SKM-1 treated with dmso at 0.1 percent for 144 hours (cell line): ENCODE measurements at regions not wholly inside any gene's neighbourhood (a gene's known extent, or its start where the extent isn't known, plus 50 kb on each side); places are given as distances from the start of the nearest gene placed in this dataset.

Experiments used
- DNase-seq: peaks from one replicate; lab custom pipeline; 2025; ENCODE audit not compliant: unreplicated experiment; lab: John Stamatoyannopoulos, UW

DNA sequence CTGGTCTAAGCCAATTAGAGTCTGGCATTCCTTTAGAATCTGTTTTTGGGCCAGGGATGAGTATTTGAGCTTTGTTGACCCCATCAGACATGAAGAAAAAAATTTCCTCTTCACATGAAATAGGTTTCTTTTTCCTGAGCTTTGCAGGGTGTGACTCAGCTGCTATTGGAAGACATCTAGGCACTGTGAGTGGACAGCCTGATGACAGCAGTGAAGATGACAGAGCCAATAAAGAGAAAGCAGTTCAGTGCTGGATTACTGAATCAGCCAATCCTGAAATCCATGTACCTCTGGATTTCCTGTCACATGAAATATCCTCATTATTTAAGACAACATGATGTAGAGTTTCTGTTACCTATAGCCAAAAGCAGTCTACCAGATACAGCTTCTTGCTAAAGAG is 51.3 kb upstream of the GRIA1 start:
- DNase-seq: no peak
